NCI-H1092 treated with DMSO at 0.1 percent for 48 hours (cell line): ENCODE measurements at regions not wholly inside any gene's neighbourhood (a gene's known extent, or its start where the extent isn't known, plus 50 kb on each side); places are given as distances from the start of the nearest gene placed in this dataset.
"Not testable (repeated sequence)": the region's sequence is repeated elsewhere in the genome, so short reads cannot be mapped to it uniquely, and the experiment has no call there.

Experiments used
- DNase-seq: peaks from one replicate; lab custom pipeline; 2025; lab: John Stamatoyannopoulos, UW

- no peak for DNase-seq
Observed at GRCh38 chr4:18162453-18162852, 140.9 kb upstream of the LCORL start.

GRCh38 chr4:18159117-18159912 lies 137.8 kb upstream of the LCORL start:
- DNase-seq: not testable (repeated sequence)

- no peak for DNase-seq
Observed at GRCh38 chr4:18155067-18156041, 133.8 kb upstream of the LCORL start.

- DNase-seq: no peak
Observed at GRCh38 chr4:18138076-18138665, 116.6 kb upstream of the LCORL start.

GRCh38 chr4:18134111-18134510 lies 112.6 kb upstream of the LCORL start:
- peak; percentile 63 for DNase-seq

GRCh38 chr4:18130256-18130655 lies 108.7 kb upstream of the LCORL start:
- no peak for DNase-seq

GRCh38 chr4:18128241-18128640 lies 106.7 kb upstream of the LCORL start:
- DNase-seq: no peak

GRCh38 chr4:18127030-18127429 lies 105.5 kb upstream of the LCORL start:
- DNase-seq: no peak

GRCh38 chr4:18113710-18114331 lies 92.3 kb upstream of the LCORL start:
- DNase-seq: no peak

- no peak for DNase-seq
Observed at GRCh38 chr4:18111081-18111480, 89.5 kb upstream of the LCORL start.

- DNase-seq: no peak
Observed at GRCh38 chr4:18110099-18110498, 88.5 kb upstream of the LCORL start.

- DNase-seq: no peak
Observed at GRCh38 chr4:18109676-18110075, 88.1 kb upstream of the LCORL start.

- DNase-seq: not testable (repeated sequence)
Observed at GRCh38 chr4:18107848-18108528, 86.4 kb upstream of the LCORL start.

- peak; percentile 0 for DNase-seq
Observed at GRCh38 chr4:18106620-18107019, 85.1 kb upstream of the LCORL start.

- DNase-seq: no peak
Observed at GRCh38 chr4:18105030-18106011, 83.8 kb upstream of the LCORL start.

GRCh38 chr4:18103876-18104605 lies 82.5 kb upstream of the LCORL start:
- DNase-seq: no peak

- no peak for DNase-seq
Observed at GRCh38 chr4:18100657-18101056, 79.1 kb upstream of the LCORL start.

GRCh38 chr4:18090447-18090846 lies 68.9 kb upstream of the LCORL start:
- DNase-seq: not testable (repeated sequence)

- DNase-seq: no peak
Observed at GRCh38 chr4:18082236-18082635, 60.7 kb upstream of the LCORL start.

GRCh38 chr4:18081708-18082107 lies 60.2 kb upstream of the LCORL start:
- DNase-seq: no peak
